ENCODE measurements at regions not wholly inside any gene's neighbourhood (a gene's known extent, or its start where the extent isn't known, plus 50 kb on each side); places are given as distances from the start of the nearest gene placed in this dataset.

DNA sequence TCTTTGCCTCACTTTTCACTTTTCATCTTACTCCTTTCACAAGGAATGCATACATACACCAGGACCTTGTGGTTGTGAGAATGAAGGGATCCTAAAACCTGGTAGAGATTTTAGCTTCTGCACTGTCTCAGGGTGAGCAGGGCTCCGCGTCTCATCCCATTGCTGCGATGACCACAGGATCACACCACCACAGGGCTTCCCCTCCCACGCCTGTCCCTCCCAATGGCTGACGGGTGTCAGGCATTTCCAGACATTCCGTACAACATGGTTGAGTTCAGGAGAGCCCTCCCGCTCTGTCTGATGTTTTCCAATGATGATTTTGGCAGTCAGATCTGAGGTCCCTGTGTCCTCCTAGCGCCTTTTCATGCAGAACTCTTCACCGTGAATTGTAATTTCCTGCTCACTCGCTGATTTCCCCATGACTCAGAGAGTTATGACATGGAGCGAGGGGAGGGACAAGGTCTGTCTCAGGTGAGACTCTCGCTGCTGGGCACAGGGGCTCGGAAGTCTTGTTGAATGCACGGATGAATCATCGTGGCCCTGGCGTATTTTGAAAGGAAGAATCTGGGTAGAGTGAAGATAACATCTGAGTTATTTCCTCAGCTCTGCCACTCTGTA is 102.8 kb downstream of the TEX29 start:
- Histone ChIP-seq H3K4me1 (ENCODE audit: insufficient read depth, low read length) (no peaks in the 10 kb centered on the region), H4K20me1 (ENCODE audit: insufficient read depth, low read length) (no peaks in the 10 kb centered on the region), H3K36me3 (ENCODE audit: insufficient read depth, low read length) (no peaks in the 10 kb centered on the region), H3K27ac (ENCODE audit: low read depth, low read length) (no peak overlapping the region), H3K4me2 (ENCODE audit: insufficient read depth, low read length) (no peak overlapping the region), H3K9me3 (ENCODE audit: low read depth, low read length) (no peaks in the 10 kb centered on the region), H3K4me3 (ENCODE audit: insufficient read depth, low read length) (no peak overlapping the region), H3K27me3 (ENCODE audit: insufficient read depth, low read length) (no peaks in the 10 kb centered on the region), H2AFZ (ENCODE audit: low read length) (no peak overlapping the region), H3K79me2 (ENCODE audit: insufficient read depth, low read length) (no peaks in the 10 kb centered on the region)
- DNase-seq (ENCODE audit: insufficient read length, low spot score, missing footprints) = no peak
- TF ChIP-seq CTCF (IDR thresholded peaks at IDR 0.05; ENCODE audit: extremely low read depth, low read depth, low read length) = no peak

DNA sequence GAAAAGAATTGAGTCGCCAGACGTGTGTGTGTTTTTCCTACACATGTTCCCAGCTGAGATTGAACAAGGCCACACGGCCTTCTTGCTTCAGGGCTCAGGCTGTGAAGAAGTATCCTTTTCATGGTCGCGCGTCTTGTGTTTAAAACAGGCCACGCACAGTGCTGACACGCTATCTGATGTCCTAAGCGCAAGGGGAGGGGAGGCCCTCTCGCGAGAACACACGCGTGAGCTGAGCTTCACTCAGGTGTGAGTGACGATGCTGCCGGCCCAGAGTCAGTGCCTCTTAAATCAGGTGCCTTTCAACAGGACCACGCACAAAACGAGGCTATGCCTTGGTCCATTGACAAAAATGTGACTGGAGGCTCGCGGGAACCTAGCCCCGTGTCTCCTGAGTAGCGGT is 103.7 kb downstream of the TEX29 start:
- H3K27me3 ChIP-seq (ENCODE audit: insufficient read depth, low read length) = no peaks in the 10 kb centered on the region
- H3K4me2 ChIP-seq (ENCODE audit: insufficient read depth, low read length) = no peak overlapping the region
- H3K4me3 ChIP-seq (ENCODE audit: insufficient read depth, low read length) = no peak overlapping the region
- no peak for TF ChIP-seq CTCF (IDR thresholded peaks at IDR 0.05; ENCODE audit: extremely low read depth, low read depth, low read length)
- no peaks in the 10 kb centered on the region for H3K79me2 ChIP-seq (ENCODE audit: insufficient read depth, low read length)
- H4K20me1 ChIP-seq (ENCODE audit: insufficient read depth, low read length) = no peaks in the 10 kb centered on the region
- no peak for DNase-seq (ENCODE audit: insufficient read length, low spot score, missing footprints)
- no peaks in the 10 kb centered on the region for H3K9me3 ChIP-seq (ENCODE audit: low read depth, low read length)
- no peak overlapping the region for H2AFZ ChIP-seq (ENCODE audit: low read length)
- no peaks in the 10 kb centered on the region for H3K36me3 ChIP-seq (ENCODE audit: insufficient read depth, low read length)
- H3K27ac ChIP-seq (ENCODE audit: low read depth, low read length) = no peak overlapping the region
- no peaks in the 10 kb centered on the region for H3K4me1 ChIP-seq (ENCODE audit: insufficient read depth, low read length)

DNA sequence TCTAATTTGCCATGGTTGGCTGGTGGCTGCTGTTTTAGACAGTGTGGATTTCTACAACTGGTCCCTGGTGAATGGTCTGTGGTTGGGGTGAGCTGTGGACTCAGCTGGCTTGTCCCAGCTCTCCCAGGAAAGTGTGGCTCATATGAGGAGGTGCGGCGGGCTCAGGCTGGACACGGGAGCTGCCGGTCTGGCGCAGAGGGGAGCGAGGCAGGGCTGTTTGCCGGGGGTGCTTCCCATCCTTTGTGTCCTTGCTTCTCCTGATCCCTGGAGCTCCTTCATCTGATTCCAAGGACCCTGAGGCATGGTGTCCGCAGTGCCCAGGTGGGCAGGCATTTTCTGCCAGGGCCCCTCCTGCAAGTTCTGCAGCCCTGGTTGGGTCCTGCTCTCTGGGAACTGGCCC is 104.9 kb downstream of the TEX29 start:
- Histone ChIP-seq H3K36me3 (ENCODE audit: insufficient read depth, low read length) (no peaks in the 10 kb centered on the region), H3K27me3 (ENCODE audit: insufficient read depth, low read length) (no peaks in the 10 kb centered on the region), H3K27ac (ENCODE audit: low read depth, low read length) (no peak overlapping the region), H3K4me3 (ENCODE audit: insufficient read depth, low read length) (no peak overlapping the region), H3K4me1 (ENCODE audit: insufficient read depth, low read length) (no peaks in the 10 kb centered on the region), H3K4me2 (ENCODE audit: insufficient read depth, low read length) (no peak overlapping the region), H2AFZ (ENCODE audit: low read length) (no peak overlapping the region), H3K9me3 (ENCODE audit: low read depth, low read length) (no peaks in the 10 kb centered on the region), H3K79me2 (ENCODE audit: insufficient read depth, low read length) (no peaks in the 10 kb centered on the region), H4K20me1 (ENCODE audit: insufficient read depth, low read length) (no peaks in the 10 kb centered on the region)
- no peak for TF ChIP-seq CTCF (IDR thresholded peaks at IDR 0.05; ENCODE audit: extremely low read depth, low read depth, low read length)
- no peak for DNase-seq (ENCODE audit: insufficient read length, low spot score, missing footprints)

DNA sequence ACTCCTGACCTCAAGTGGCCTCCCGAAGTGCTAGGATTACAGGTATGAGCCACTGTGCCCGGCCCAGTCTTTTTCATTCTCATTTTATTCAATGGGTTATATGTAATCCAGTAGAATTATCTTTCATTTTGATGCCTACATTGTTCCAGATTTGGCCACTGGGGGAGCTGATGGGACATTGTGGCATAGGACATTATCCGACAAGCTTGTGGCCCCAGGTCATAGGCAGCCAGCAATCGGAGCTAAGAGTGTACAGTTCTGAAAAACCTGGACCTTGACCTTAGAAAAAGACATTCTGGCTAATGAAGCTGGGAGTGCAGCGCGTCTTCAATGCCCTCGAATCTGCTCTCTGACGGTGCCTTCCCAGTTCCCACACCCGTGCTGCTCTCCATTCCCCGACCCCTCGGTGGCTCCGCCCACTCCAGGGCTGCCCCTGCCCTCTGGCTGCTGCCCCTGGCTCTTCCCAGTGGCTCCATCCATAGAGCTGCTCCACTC is 108.7 kb downstream of the TEX29 start:
- H2AFZ ChIP-seq (ENCODE audit: low read length) = no peak overlapping the region
- H4K20me1 ChIP-seq (ENCODE audit: insufficient read depth, low read length) = no peaks in the 10 kb centered on the region
- DNase-seq (ENCODE audit: insufficient read length, low spot score, missing footprints) = no peak
- no peaks in the 10 kb centered on the region for H3K27me3 ChIP-seq (ENCODE audit: insufficient read depth, low read length)
- no peak overlapping the region for H3K4me2 ChIP-seq (ENCODE audit: insufficient read depth, low read length)
- no peaks in the 10 kb centered on the region for H3K4me1 ChIP-seq (ENCODE audit: insufficient read depth, low read length)
- H3K36me3 ChIP-seq (ENCODE audit: insufficient read depth, low read length) = no peaks in the 10 kb centered on the region
- H3K4me3 ChIP-seq (ENCODE audit: insufficient read depth, low read length) = no peak overlapping the region
- no peak overlapping the region for H3K27ac ChIP-seq (ENCODE audit: low read depth, low read length)
- peak; percentile 58 for TF ChIP-seq CTCF (IDR thresholded peaks at IDR 0.05; ENCODE audit: extremely low read depth, low read depth, low read length)
- H3K79me2 ChIP-seq (ENCODE audit: insufficient read depth, low read length) = no peaks in the 10 kb centered on the region
- no peaks in the 10 kb centered on the region for H3K9me3 ChIP-seq (ENCODE audit: low read depth, low read length)
